ENCODE measurements at regions not wholly inside any gene's neighbourhood (a gene's known extent, or its start where the extent isn't known, plus 50 kb on each side); places are given as distances from the start of the nearest gene placed in this dataset.

DNA sequence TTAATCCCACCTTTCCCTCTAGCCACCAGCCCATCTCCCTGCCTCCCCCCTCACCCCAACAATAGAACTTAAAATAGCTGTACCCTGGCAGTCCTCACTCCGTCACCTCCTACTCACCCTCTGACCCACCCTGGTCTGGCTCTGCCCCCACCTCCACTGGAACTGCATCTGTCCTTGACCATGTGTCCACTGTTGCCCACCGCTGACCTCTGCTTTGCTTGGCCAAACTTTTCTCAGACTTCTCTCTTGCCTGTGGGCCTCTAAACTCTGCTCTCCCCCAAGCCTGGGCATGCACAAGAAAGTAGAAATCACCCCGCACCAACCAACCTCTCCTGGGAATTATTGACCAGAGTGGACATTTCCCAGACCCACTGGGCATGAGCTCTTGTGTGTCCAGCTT lies 169.8 kb downstream of the WSCD1 start:
- ChIA-PET POLR2A (ENCODE audit: partially characterized antibody) (no interaction called here), CTCF (ENCODE audit: partially characterized antibody) (no interaction called here)
- H3K4me1 ChIP-seq (ENCODE audit: insufficient read depth, low read length), result no peaks in the 10 kb centered on the region
- no peak overlapping the region for H3K27ac ChIP-seq (ENCODE audit: low read depth, low read length)
- no peak overlapping the region for H3K27ac Mint-ChIP-seq
- H3K9me3 Mint-ChIP-seq, result no peaks in the 10 kb centered on the region
- no peak for DNase-seq
- H3K9me3 ChIP-seq (ENCODE audit: control insufficient read depth in 1 of 2, low read length in 2 of 2), result no peaks in the 10 kb centered on the region
- peak overlapping the region in 1 of 8 donors; percentile 61 for H3K4me3 Mint-ChIP-seq
- no peaks in the 10 kb centered on the region for H3K36me3 ChIP-seq (ENCODE audit: insufficient read depth, low read length)
- no peaks in the 10 kb centered on the region for H3K4me1 Mint-ChIP-seq
- H3K27me3 Mint-ChIP-seq, result peaks cover 24 to 26% of the 10 kb centered on the region in 2 donors
- no peak overlapping the region for H3K4me3 ChIP-seq (ENCODE audit: low read length in 2 of 2)
- H3K36me3 Mint-ChIP-seq, result no peaks in the 10 kb centered on the region
- intact Hi-C loops (cut with micrococcal nuclease), result no loop called here
- H3K27me3 ChIP-seq (ENCODE audit: insufficient read depth, low read length), result peaks cover 5% of the 10 kb centered on the region

DNA sequence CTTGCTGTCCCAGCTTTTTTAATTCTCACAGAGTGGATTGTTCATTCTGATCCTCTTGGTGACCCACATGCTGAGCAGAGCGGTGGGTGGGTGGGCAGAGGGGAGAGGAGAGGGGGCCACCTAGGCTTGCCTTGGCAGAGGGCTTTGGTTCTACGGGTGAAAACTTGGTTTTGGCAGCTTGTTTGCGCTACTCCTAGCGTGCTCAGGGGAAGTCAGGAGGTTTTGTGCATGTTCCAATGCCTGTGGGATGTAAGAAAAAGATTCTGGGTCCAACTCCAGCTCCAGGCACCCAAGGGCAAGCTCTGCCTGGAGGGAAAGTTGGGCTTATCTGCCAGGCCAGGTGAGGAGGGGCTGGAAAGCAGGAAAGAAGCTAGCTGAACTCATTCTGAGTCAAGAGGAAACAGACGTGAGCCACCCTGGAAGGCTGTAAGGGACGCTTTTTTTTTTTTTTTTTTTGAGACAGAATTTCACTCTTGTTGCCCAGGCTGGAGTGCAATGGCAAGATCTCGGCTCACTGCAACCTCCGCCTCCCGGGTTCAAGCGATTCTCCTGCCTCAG lies 169.1 kb downstream of the WSCD1 start:
- DNase-seq, result no peak
- H3K9me3 Mint-ChIP-seq, result no peaks in the 10 kb centered on the region
- Histone ChIP-seq H3K9me3 (ENCODE audit: control insufficient read depth in 1 of 2, low read length in 2 of 2) (no peaks in the 10 kb centered on the region), H3K27ac (ENCODE audit: low read depth, low read length) (no peak overlapping the region), H3K36me3 (ENCODE audit: insufficient read depth, low read length) (no peaks in the 10 kb centered on the region), H3K4me3 (ENCODE audit: low read length in 2 of 2) (no peak overlapping the region), H3K4me1 (ENCODE audit: insufficient read depth, low read length) (no peaks in the 10 kb centered on the region), H3K27me3 (ENCODE audit: insufficient read depth, low read length) (peaks cover 5% of the 10 kb centered on the region)
- H3K36me3 Mint-ChIP-seq, result no peaks in the 10 kb centered on the region
- intact Hi-C loops (cut with micrococcal nuclease), result no loop called here
- H3K4me3 Mint-ChIP-seq, result no peak overlapping the region
- POLR2A ChIA-PET (ENCODE audit: partially characterized antibody), result no interaction called here
- peaks cover 24 to 25% of the 10 kb centered on the region in 2 donors for H3K27me3 Mint-ChIP-seq
- no peaks in the 10 kb centered on the region for H3K4me1 Mint-ChIP-seq
- no peak overlapping the region for H3K27ac Mint-ChIP-seq
- CTCF ChIA-PET (ENCODE audit: partially characterized antibody), result no interaction called here

DNA sequence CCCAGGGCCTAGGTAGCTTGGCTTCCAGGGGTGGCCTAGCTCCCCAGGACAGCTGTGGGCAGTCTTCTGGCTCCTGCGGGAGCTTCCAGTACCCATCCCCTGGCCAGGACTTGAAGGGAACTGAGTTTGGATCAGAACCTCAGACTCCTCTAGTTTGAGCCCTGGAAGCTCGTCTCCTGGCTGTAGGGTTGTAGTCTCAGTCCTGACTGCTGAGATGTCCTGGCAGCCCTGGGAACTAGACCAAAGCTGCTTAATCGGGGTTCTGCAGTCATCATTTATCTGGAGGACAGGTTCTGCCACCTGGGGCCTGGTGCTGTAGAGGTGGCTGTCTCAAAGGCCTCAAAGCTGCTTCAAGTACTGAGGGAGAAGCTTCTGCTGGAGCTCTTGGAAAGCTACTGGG lies 163.7 kb downstream of the WSCD1 start:
- Histone ChIP-seq H3K36me3 (ENCODE audit: insufficient read depth, low read length) (no peaks in the 10 kb centered on the region), H3K4me1 (ENCODE audit: insufficient read depth, low read length) (no peaks in the 10 kb centered on the region), H3K27ac (ENCODE audit: low read depth, low read length) (no peak overlapping the region), H3K27me3 (ENCODE audit: insufficient read depth, low read length) (no peaks in the 10 kb centered on the region), H3K4me3 (ENCODE audit: low read length in 2 of 2) (no peak overlapping the region), H3K9me3 (ENCODE audit: control insufficient read depth in 1 of 2, low read length in 2 of 2) (no peaks in the 10 kb centered on the region)
- H3K27ac Mint-ChIP-seq, result no peak overlapping the region
- H3K9me3 Mint-ChIP-seq, result no peaks in the 10 kb centered on the region
- POLR2A ChIA-PET (ENCODE audit: partially characterized antibody), result no interaction called here
- no peaks in the 10 kb centered on the region for H3K4me1 Mint-ChIP-seq
- H3K36me3 Mint-ChIP-seq, result no peaks in the 10 kb centered on the region
- intact Hi-C loops (cut with micrococcal nuclease), result no loop called here
- no peak overlapping the region for H3K4me3 Mint-ChIP-seq
- CTCF ChIA-PET (ENCODE audit: partially characterized antibody), result no interaction called here
- peaks cover 2 to 6% of the 10 kb centered on the region in 2 donors for H3K27me3 Mint-ChIP-seq
- DNase-seq, result no peak

DNA sequence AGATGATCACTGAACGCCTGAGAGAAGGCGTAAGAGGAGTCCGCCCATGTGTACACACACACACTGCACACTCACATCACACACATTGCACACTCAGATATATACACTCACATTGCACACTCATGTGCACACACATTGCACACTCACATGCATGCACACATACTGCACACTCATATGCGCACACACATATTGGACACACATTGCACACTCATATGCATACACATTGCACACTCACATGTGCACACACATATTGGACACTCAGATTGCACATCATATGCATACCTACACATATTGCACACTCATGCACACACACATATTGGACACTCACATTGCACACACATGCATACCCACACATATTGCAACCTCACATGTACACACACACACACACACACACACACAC lies 163.2 kb downstream of the WSCD1 start:
- Mint-ChIP-seq H3K27ac (no peak overlapping the region), H3K36me3 (no peaks in the 10 kb centered on the region), H3K9me3 (no peaks in the 10 kb centered on the region), H3K4me3 (no peak overlapping the region), H3K4me1 (no peaks in the 10 kb centered on the region), H3K27me3 (peaks cover 2 to 6% of the 10 kb centered on the region in 2 donors)
- Histone ChIP-seq H3K27ac (ENCODE audit: low read depth, low read length) (no peak overlapping the region), H3K27me3 (ENCODE audit: insufficient read depth, low read length) (no peaks in the 10 kb centered on the region), H3K36me3 (ENCODE audit: insufficient read depth, low read length) (no peaks in the 10 kb centered on the region), H3K9me3 (ENCODE audit: control insufficient read depth in 1 of 2, low read length in 2 of 2) (no peaks in the 10 kb centered on the region), H3K4me3 (ENCODE audit: low read length in 2 of 2) (no peak overlapping the region), H3K4me1 (ENCODE audit: insufficient read depth, low read length) (no peaks in the 10 kb centered on the region)
- no peak for DNase-seq
- POLR2A ChIA-PET (ENCODE audit: partially characterized antibody), result no interaction called here
- CTCF ChIA-PET (ENCODE audit: partially characterized antibody), result no interaction called here
- intact Hi-C loops (cut with micrococcal nuclease), result no loop called here

DNA sequence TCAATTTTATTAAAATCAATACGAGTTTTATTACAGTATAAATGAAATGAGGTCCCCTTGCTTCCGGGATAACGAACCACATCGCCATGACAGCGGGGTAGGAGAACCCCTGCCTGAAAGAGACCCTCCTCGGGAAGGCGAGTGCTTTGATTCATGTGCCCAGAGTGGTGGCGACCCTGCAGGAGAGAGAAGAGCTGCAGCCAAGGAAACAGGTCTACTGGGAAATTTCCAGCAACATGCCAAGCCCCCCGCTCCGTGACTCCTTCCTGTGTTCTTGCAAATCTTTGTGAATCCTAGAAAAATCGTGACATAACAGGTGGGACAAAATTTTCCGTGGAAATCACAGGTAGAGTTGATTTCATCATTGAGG lies 162.5 kb downstream of the WSCD1 start:
- no peaks in the 10 kb centered on the region for H3K9me3 ChIP-seq (ENCODE audit: control insufficient read depth in 1 of 2, low read length in 2 of 2)
- ChIA-PET CTCF (ENCODE audit: partially characterized antibody) (no interaction called here), POLR2A (ENCODE audit: partially characterized antibody) (no interaction called here)
- DNase-seq, result no peak
- H3K4me3 ChIP-seq (ENCODE audit: low read length in 2 of 2), result no peak overlapping the region
- Mint-ChIP-seq H3K27ac (no peak overlapping the region), H3K9me3 (no peaks in the 10 kb centered on the region), H3K4me1 (no peaks in the 10 kb centered on the region), H3K27me3 (peaks cover 3 to 5% of the 10 kb centered on the region in 2 donors), H3K4me3 (no peak overlapping the region), H3K36me3 (no peaks in the 10 kb centered on the region)
- no peaks in the 10 kb centered on the region for H3K4me1 ChIP-seq (ENCODE audit: insufficient read depth, low read length)
- intact Hi-C loops (cut with micrococcal nuclease), result no loop called here
- H3K27ac ChIP-seq (ENCODE audit: low read depth, low read length), result no peak overlapping the region
- no peaks in the 10 kb centered on the region for H3K36me3 ChIP-seq (ENCODE audit: insufficient read depth, low read length)
- no peaks in the 10 kb centered on the region for H3K27me3 ChIP-seq (ENCODE audit: insufficient read depth, low read length)

GRCh38 chr17:6231886-6232731 lies 161.9 kb downstream of the WSCD1 start:
- Histone ChIP-seq H3K27ac (ENCODE audit: low read depth, low read length) (no peak overlapping the region), H3K9me3 (ENCODE audit: control insufficient read depth in 1 of 2, low read length in 2 of 2) (no peaks in the 10 kb centered on the region), H3K36me3 (ENCODE audit: insufficient read depth, low read length) (no peaks in the 10 kb centered on the region), H3K4me1 (ENCODE audit: insufficient read depth, low read length) (no peaks in the 10 kb centered on the region), H3K4me3 (ENCODE audit: low read length in 2 of 2) (no peak overlapping the region), H3K27me3 (ENCODE audit: insufficient read depth, low read length) (no peaks in the 10 kb centered on the region)
- Mint-ChIP-seq H3K36me3 (no peaks in the 10 kb centered on the region), H3K9me3 (no peaks in the 10 kb centered on the region), H3K4me3 (no peak overlapping the region), H3K4me1 (no peaks in the 10 kb centered on the region), H3K27ac (no peak overlapping the region), H3K27me3 (peaks cover 3% of the 10 kb centered on the region in 2 donors)
- DNase-seq, result no peak
- intact Hi-C loops (cut with micrococcal nuclease), result no loop called here
- ChIA-PET POLR2A (ENCODE audit: partially characterized antibody) (no interaction called here), CTCF (ENCODE audit: partially characterized antibody) (no interaction called here)

- ChIA-PET POLR2A (ENCODE audit: partially characterized antibody) (no interaction called here), CTCF (ENCODE audit: partially characterized antibody) (no interaction called here)
- DNase-seq, result no peak
- Mint-ChIP-seq H3K27ac (no peak overlapping the region), H3K27me3 (peaks cover 3% of the 10 kb centered on the region in 2 donors), H3K4me3 (no peak overlapping the region), H3K4me1 (no peaks in the 10 kb centered on the region), H3K36me3 (no peaks in the 10 kb centered on the region), H3K9me3 (no peaks in the 10 kb centered on the region)
- no peak overlapping the region for H3K4me3 ChIP-seq (ENCODE audit: low read length in 2 of 2)
- no peaks in the 10 kb centered on the region for H3K27me3 ChIP-seq (ENCODE audit: insufficient read depth, low read length)
- no peaks in the 10 kb centered on the region for H3K9me3 ChIP-seq (ENCODE audit: control insufficient read depth in 1 of 2, low read length in 2 of 2)
- no peak overlapping the region for H3K27ac ChIP-seq (ENCODE audit: low read depth, low read length)
- H3K36me3 ChIP-seq (ENCODE audit: insufficient read depth, low read length), result no peaks in the 10 kb centered on the region
- intact Hi-C loops (cut with micrococcal nuclease), result no loop called here
- H3K4me1 ChIP-seq (ENCODE audit: insufficient read depth, low read length), result no peaks in the 10 kb centered on the region
Observed at GRCh38 chr17:6231465-6231864, 161.3 kb downstream of the WSCD1 start.
